ENCODE measurements at regions not wholly inside any gene's neighbourhood (a gene's known extent, or its start where the extent isn't known, plus 50 kb on each side); places are given as distances from the start of the nearest gene placed in this dataset.

DNA sequence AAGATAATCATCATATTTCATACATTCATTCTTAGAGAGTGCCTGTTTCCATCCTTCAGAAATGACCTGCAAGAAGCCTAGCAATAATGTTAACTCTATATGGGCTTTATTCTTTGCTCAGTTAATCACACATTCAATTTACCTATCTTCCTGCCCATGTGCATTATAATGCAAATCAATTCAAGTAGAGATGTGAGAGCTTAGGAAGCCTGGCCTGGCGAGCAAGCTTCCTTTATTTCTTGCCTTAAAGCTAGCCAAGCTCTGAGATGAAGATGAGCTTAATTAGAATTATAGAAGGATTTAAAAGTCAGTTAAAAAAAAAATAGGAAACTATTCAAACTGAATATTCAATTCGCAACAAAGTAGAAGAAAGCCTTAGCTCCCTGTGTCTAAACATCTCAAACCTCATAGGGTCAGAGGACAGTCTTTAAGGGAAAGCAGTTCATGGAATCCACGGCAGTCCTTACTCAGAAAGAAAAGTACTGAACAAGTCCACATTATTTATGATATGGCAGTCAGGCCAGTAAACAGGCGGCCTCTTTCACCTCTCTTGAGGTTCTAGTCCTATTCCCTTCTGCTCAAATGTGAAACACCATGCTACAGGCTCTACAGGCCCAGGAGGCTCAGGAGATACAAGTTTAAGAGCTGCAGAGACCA lies 214.1 kb downstream of the TFEC start:
- TF ChIP-seq RAD21 (IDR thresholded peaks at IDR 0.05; ENCODE audit: low read length) = no peak
- no peak for TF ChIP-seq MXI1 (IDR thresholded peaks at IDR 0.05; ENCODE audit: borderline replicate concordance, low read depth, low read length)
- TF ChIP-seq, protein P1, sequence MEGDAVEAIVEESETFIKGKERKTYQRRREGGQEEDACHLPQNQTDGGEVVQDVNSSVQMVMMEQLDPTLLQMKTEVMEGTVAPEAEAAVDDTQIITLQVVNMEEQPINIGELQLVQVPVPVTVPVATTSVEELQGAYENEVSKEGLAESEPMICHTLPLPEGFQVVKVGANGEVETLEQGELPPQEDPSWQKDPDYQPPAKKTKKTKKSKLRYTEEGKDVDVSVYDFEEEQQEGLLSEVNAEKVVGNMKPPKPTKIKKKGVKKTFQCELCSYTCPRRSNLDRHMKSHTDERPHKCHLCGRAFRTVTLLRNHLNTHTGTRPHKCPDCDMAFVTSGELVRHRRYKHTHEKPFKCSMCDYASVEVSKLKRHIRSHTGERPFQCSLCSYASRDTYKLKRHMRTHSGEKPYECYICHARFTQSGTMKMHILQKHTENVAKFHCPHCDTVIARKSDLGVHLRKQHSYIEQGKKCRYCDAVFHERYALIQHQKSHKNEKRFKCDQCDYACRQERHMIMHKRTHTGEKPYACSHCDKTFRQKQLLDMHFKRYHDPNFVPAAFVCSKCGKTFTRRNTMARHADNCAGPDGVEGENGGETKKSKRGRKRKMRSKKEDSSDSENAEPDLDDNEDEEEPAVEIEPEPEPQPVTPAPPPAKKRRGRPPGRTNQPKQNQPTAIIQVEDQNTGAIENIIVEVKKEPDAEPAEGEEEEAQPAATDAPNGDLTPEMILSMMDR (conservative IDR thresholded peaks at IDR 0.05; ENCODE audit: low read depth, low read length) = no peak
- TF ChIP-seq, protein P2, sequence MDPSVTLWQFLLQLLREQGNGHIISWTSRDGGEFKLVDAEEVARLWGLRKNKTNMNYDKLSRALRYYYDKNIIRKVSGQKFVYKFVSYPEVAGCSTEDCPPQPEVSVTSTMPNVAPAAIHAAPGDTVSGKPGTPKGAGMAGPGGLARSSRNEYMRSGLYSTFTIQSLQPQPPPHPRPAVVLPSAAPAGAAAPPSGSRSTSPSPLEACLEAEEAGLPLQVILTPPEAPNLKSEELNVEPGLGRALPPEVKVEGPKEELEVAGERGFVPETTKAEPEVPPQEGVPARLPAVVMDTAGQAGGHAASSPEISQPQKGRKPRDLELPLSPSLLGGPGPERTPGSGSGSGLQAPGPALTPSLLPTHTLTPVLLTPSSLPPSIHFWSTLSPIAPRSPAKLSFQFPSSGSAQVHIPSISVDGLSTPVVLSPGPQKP (IDR thresholded peaks at IDR 0.05; ENCODE audit: borderline replicate concordance, low read depth, low read length) = no peak
- TF ChIP-seq MAZ (IDR thresholded peaks at IDR 0.05; ENCODE audit: borderline replicate concordance, low read depth, low read length) = no peak
- no peak for TF ChIP-seq NFE2L2 (IDR thresholded peaks at IDR 0.05; ENCODE audit: low read depth, low read length)
- TF ChIP-seq RFX5 (IDR thresholded peaks at IDR 0.05; ENCODE audit: low read depth, low read length) = no peak
